ENCODE measurements at regions not wholly inside any gene's neighbourhood (a gene's known extent, or its start where the extent isn't known, plus 50 kb on each side); places are given as distances from the start of the nearest gene placed in this dataset.

DNA sequence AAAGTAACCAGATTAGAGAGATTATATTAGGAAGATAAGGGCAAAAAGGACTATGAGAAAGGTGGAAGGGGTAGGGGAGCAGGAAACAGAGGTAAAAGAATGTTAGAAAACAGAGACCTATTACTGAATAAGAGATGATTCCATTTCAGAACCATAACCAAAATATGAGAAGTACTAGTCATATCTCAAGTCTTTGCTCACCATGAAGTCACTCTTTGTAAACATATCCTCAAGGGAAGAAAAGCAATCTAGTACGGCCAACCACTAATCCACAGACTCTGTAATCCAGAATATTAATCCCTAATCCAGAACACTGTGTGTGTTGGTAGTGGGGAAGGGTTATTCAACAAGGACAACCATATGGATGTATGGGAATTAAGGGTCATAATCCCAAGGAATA lies 92.0 kb downstream of the CDCA7 start:
- Histone ChIP-seq H3K27me3 (peaks cover 11% of the 10 kb centered on the region), H3K4me3 (ENCODE audit: low read depth in 1 of 2, low read length in 1 of 2) (no peak overlapping the region), H3K4me1 (ENCODE audit: control insufficient read depth in 1 of 2, insufficient read depth in 1 of 2, low read depth in 1 of 2, low read length in 1 of 2) (no peaks in the 10 kb centered on the region), H3K27ac (no peak overlapping the region), H3K36me3 (no peaks in the 10 kb centered on the region), H3K9me3 (no peaks in the 10 kb centered on the region)
- TF ChIP-seq, protein P1, sequence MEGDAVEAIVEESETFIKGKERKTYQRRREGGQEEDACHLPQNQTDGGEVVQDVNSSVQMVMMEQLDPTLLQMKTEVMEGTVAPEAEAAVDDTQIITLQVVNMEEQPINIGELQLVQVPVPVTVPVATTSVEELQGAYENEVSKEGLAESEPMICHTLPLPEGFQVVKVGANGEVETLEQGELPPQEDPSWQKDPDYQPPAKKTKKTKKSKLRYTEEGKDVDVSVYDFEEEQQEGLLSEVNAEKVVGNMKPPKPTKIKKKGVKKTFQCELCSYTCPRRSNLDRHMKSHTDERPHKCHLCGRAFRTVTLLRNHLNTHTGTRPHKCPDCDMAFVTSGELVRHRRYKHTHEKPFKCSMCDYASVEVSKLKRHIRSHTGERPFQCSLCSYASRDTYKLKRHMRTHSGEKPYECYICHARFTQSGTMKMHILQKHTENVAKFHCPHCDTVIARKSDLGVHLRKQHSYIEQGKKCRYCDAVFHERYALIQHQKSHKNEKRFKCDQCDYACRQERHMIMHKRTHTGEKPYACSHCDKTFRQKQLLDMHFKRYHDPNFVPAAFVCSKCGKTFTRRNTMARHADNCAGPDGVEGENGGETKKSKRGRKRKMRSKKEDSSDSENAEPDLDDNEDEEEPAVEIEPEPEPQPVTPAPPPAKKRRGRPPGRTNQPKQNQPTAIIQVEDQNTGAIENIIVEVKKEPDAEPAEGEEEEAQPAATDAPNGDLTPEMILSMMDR (IDR thresholded peaks at IDR 0.05): no peak

DNA sequence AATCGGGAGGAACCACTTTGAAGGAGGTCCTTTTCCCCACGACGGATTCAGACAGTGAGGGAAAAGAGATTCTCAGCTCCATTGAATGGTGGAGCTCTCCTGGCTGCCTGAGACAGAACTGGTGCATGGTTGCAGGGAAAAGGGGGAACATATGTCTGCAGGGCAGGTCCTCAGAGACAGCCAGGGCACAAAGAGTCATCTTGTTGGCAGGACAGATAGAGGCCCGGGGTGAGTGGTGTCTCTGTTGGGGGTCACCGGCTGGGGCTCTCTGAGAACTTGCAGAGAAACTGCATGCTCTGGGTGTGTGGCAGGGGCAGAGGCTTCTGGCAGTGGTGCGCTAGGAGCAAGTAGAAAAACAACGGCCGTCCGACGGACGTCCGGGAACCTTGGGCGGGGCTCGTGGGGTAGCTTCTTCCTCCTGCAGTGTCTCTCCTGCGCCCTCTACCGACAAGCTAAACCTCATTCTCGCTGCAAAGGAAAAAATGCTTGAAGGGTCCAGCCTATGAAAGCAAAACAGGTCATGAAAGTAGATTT lies 94.3 kb downstream of the CDCA7 start:
- H3K27me3 ChIP-seq: peaks cover 20% of the 10 kb centered on the region
- H3K36me3 ChIP-seq: no peaks in the 10 kb centered on the region
- H3K4me1 ChIP-seq (ENCODE audit: control insufficient read depth in 1 of 2, insufficient read depth in 1 of 2, low read depth in 1 of 2, low read length in 1 of 2): no peaks in the 10 kb centered on the region
- TF ChIP-seq, protein P1 (IDR thresholded peaks at IDR 0.05): no peak
- H3K27ac ChIP-seq: no peak overlapping the region
- H3K4me3 ChIP-seq (ENCODE audit: low read depth in 1 of 2, low read length in 1 of 2): peak overlapping the region in 1 of 2 experiments; percentile 38
- H3K9me3 ChIP-seq: no peaks in the 10 kb centered on the region

DNA sequence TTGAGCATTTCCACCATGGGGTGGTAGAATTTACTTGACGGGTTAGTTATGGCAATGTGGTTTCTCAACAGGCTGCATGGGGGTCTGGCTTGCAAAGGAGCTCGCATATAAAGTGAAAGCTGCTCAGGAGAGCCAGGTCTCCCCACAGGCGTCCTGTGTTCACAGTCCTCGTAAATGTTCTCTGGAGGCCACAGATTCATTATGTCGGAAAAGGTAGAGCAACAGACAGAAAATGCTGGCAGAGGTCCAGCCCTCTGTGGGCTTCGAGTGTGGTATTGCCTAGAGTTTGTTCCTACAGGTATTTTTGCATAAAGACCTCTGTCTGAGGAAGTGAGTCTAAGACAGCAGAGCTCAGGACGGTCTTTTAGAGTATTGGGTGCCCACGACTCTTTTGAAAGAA lies 96.4 kb downstream of the CDCA7 start:
- Histone ChIP-seq H3K27me3 (peaks cover 20% of the 10 kb centered on the region), H3K4me3 (ENCODE audit: low read depth in 1 of 2, low read length in 1 of 2) (no peak overlapping the region), H3K4me1 (ENCODE audit: control insufficient read depth in 1 of 2, insufficient read depth in 1 of 2, low read depth in 1 of 2, low read length in 1 of 2) (no peaks in the 10 kb centered on the region), H3K27ac (no peak overlapping the region), H3K36me3 (no peaks in the 10 kb centered on the region), H3K9me3 (no peaks in the 10 kb centered on the region)
- TF ChIP-seq, protein P1 (IDR thresholded peaks at IDR 0.05): no peak

DNA sequence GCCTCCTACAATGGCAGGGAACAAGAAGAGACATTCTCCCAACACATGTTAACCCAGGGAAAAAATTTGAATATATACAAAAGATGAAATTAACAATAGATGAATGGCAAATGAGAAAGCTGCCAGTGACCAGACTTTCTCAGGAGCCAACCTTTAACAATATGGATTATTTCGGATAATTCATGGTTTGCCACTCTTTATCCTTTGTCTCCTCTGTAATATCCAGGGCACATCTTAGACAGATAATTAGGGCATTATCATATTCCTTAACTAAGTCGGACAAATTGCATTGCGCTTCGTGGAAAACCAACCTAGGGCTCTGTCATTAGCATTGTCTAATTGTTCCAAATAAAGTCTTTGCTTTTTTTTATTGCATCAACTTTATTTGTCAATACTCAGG lies 97.3 kb downstream of the CDCA7 start:
- Histone ChIP-seq H3K27ac (no peak overlapping the region), H3K4me1 (ENCODE audit: control insufficient read depth in 1 of 2, insufficient read depth in 1 of 2, low read depth in 1 of 2, low read length in 1 of 2) (no peaks in the 10 kb centered on the region), H3K4me3 (ENCODE audit: low read depth in 1 of 2, low read length in 1 of 2) (no peak overlapping the region), H3K27me3 (peaks cover 20% of the 10 kb centered on the region), H3K9me3 (no peaks in the 10 kb centered on the region), H3K36me3 (no peaks in the 10 kb centered on the region)
- TF ChIP-seq, protein P1 (IDR thresholded peaks at IDR 0.05): no peak

DNA sequence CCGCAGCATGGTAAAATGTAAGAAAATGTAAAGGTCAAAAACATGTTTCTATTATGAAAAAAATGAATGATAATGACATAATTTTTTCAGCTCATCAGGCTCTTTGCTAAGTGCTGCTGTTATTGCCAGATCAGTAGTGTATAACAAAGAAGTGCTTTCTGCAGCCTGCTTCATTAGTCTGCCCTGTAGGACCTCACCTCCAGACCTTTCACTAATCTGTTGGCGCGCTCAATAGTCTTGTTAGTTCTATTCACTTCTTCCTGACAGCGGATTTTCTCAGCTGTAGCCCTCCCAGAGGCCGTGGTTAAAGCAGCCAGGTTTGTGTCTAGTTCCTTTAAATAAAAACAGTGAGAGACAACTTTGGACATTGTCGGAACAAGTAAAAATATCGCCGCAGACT lies 97.7 kb downstream of the CDCA7 start:
- TF ChIP-seq, protein P1 (IDR thresholded peaks at IDR 0.05): no peak
- H3K27ac ChIP-seq: no peak overlapping the region
- no peaks in the 10 kb centered on the region for H3K9me3 ChIP-seq
- H3K27me3 ChIP-seq: peaks cover 20% of the 10 kb centered on the region
- no peaks in the 10 kb centered on the region for H3K4me1 ChIP-seq (ENCODE audit: control insufficient read depth in 1 of 2, insufficient read depth in 1 of 2, low read depth in 1 of 2, low read length in 1 of 2)
- H3K4me3 ChIP-seq (ENCODE audit: low read depth in 1 of 2, low read length in 1 of 2): no peak overlapping the region
- no peaks in the 10 kb centered on the region for H3K36me3 ChIP-seq

DNA sequence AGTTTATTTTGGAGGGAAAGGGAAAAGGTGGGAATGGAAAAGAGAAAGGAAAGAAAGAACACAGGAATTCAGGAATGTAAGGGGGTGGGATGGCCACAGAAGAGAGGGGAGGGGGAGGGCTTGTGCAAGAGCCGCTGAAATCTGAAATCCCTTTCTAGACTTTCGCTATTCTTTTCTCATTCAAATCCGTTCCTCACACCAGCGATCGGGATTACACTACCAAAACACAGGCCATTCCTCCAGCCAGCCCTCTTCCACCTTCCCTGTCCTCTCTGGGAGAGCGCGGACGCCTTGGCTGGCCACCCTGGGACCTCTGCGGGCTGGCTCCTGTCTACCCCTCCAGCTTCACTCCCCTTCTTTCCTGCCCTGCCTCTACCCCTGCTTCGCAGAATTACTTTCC lies 102.3 kb downstream of the CDCA7 start:
- H3K4me3 ChIP-seq (ENCODE audit: low read depth in 1 of 2, low read length in 1 of 2): no peak overlapping the region
- H3K4me1 ChIP-seq (ENCODE audit: control insufficient read depth in 1 of 2, insufficient read depth in 1 of 2, low read depth in 1 of 2, low read length in 1 of 2): no peaks in the 10 kb centered on the region
- no peaks in the 10 kb centered on the region for H3K36me3 ChIP-seq
- no peaks in the 10 kb centered on the region for H3K9me3 ChIP-seq
- H3K27ac ChIP-seq: no peak overlapping the region
- H3K27me3 ChIP-seq: peaks cover 15% of the 10 kb centered on the region
- TF ChIP-seq, protein P1 (IDR thresholded peaks at IDR 0.05): no peak
